Keratinocyte (primary cell): ENCODE measurements at regions not wholly inside any gene's neighbourhood (a gene's known extent, or its start where the extent isn't known, plus 50 kb on each side); places are given as distances from the start of the nearest gene placed in this dataset.

ENCODE experiments used
- DNase-seq: peaks from one replicate; pipeline ENCODE4 v3.0.0-alpha.2; 2011; ENCODE audit warnings: low read depth, missing footprints, low spot score
- FAIRE-seq: peaks from 2 replicates; lab custom pipeline; 2011; peaks lifted over from hg19 to GRCh38; lab: Jason Lieb, UNC
- H2AFZ ChIP-seq: 2 replicates; pipeline ENCODE4 v1.6.0; 2012; ENCODE audit warnings: low read length, control low read depth, inconsistent platforms; ENCODE audit not compliant: control insufficient read depth
- H3K27ac ChIP-seq: 2 replicates; pipeline ENCODE4 v1.5.1; 2011; ENCODE audit warnings: low read length; ENCODE audit not compliant: control insufficient read depth, insufficient read depth
- H3K27me3 ChIP-seq: 3 replicates; pipeline ENCODE4 v1.6.0; 2011; ENCODE audit warnings: low read length; ENCODE audit not compliant: control insufficient read depth, insufficient read depth; ENCODE audit errors: extremely low read depth
- H3K36me3 ChIP-seq, 2 experiments: 2 replicates in 1 of 2; 3 replicates in 1 of 2; pipeline ENCODE4 v1.5.1; 2011; ENCODE audit warnings: low read length in 2 of 2, mild to moderate bottlenecking in 1 of 2; ENCODE audit not compliant: control insufficient read depth in 2 of 2, insufficient read depth in 2 of 2; ENCODE audit errors: extremely low read depth in 1 of 2
- H3K4me1 ChIP-seq: 3 replicates; pipeline ENCODE4 v1.5.1; 2011; ENCODE audit warnings: low read length; ENCODE audit not compliant: control insufficient read depth, insufficient read depth; ENCODE audit errors: extremely low read depth
- H3K4me2 ChIP-seq: 3 replicates; pipeline ENCODE4 v1.6.0; 2011; ENCODE audit warnings: low read depth, low read length; ENCODE audit not compliant: control insufficient read depth, insufficient read depth; ENCODE audit errors: extremely low read depth
- H3K4me3 ChIP-seq, 3 experiments: fragments of 200-600 bp in 1 of 3; sonication (generic) in 1 of 3; 2 replicates in 2 of 3; 3 replicates in 1 of 3; pipeline ENCODE4 v1.5.1; 2011 to 2016; ENCODE audit warnings: low read length in 3 of 3, mild to moderate bottlenecking in 3 of 3, control low read depth in 2 of 3, inconsistent platforms in 1 of 3, low read depth in 1 of 3, mixed read lengths in 1 of 3, mixed run types in 1 of 3, moderate library complexity in 1 of 3; ENCODE audit not compliant: control insufficient read depth in 2 of 3, insufficient read depth in 2 of 3; ENCODE audit errors: extremely low read depth in 1 of 3
- H3K79me2 ChIP-seq: 2 replicates; pipeline ENCODE4 v1.6.0; 2012; ENCODE audit warnings: low read length; ENCODE audit not compliant: control insufficient read depth, insufficient read depth
- H3K9ac ChIP-seq: 3 replicates; pipeline ENCODE4 v1.6.0; 2011; ENCODE audit warnings: low read length; ENCODE audit not compliant: control insufficient read depth, insufficient read depth; ENCODE audit errors: extremely low read depth
- H3K9me1 ChIP-seq: 3 replicates; pipeline ENCODE4 v1.6.0; 2011; ENCODE audit warnings: low read length; ENCODE audit not compliant: control insufficient read depth, insufficient read depth; ENCODE audit errors: extremely low read depth
- H3K9me3 ChIP-seq: 2 replicates; pipeline ENCODE4 v1.5.1; 2012; ENCODE audit warnings: low read depth, low read length; ENCODE audit not compliant: control insufficient read depth
- H4K20me1 ChIP-seq: 3 replicates; pipeline ENCODE4 v1.6.0; 2011; ENCODE audit warnings: low read length; ENCODE audit not compliant: control insufficient read depth, insufficient read depth; ENCODE audit errors: extremely low read depth
- EZH2 ChIP-seq: IDR thresholded peaks from one replicate; pipeline ENCODE4 v1.6.1; 2012; ENCODE audit warnings: inconsistent platforms, mild to moderate bottlenecking, low read length, moderate library complexity
- dilution Hi-C: fragments of 300-500 bp; cut with MboI; formaldehyde crosslinking; loops from one replicate; pipeline ENCODE4 v1.7.0; 2020; ENCODE audit warnings: low sequenced_read_pairs; ENCODE audit not compliant: extremely low pct_ligation_motif_present
- TF ChIP-seq, protein P1 (sequence below), 3 experiments: IDR thresholded peaks in 1 of 3; conservative IDR thresholded peaks in 1 of 3; optimal IDR thresholded peaks in 1 of 3; 2 replicates in 2 of 3; 3 replicates in 1 of 3; pipeline versions ENCODE3 to v1.5.1; 2011; ENCODE audit warnings: low read length in 3 of 3, mild to moderate bottlenecking in 3 of 3, moderate library complexity in 2 of 3, control low read depth in 1 of 3, inconsistent platforms in 1 of 3; ENCODE audit not compliant: insufficient read depth in 2 of 3; ENCODE audit errors: extremely low read depth in 1 of 3

- DNase-seq (no peak), FAIRE-seq (no peak)
- Histone ChIP-seq H3K9me3 (no peaks in the 10 kb centered on the region), H3K4me3 (no peak overlapping the region), H4K20me1 (no peaks in the 10 kb centered on the region), H3K79me2 (no peaks in the 10 kb centered on the region), H3K4me1 (no peaks in the 10 kb centered on the region), H2AFZ (no peak overlapping the region), H3K36me3 (no peaks in the 10 kb centered on the region), H3K9ac (no peak overlapping the region), H3K9me1 (no peaks in the 10 kb centered on the region), H3K27me3 (no peaks in the 10 kb centered on the region), H3K4me2 (no peak overlapping the region), H3K27ac (no peak overlapping the region)
- dilution Hi-C loops: no loop called here
- TF ChIP-seq, protein P1, sequence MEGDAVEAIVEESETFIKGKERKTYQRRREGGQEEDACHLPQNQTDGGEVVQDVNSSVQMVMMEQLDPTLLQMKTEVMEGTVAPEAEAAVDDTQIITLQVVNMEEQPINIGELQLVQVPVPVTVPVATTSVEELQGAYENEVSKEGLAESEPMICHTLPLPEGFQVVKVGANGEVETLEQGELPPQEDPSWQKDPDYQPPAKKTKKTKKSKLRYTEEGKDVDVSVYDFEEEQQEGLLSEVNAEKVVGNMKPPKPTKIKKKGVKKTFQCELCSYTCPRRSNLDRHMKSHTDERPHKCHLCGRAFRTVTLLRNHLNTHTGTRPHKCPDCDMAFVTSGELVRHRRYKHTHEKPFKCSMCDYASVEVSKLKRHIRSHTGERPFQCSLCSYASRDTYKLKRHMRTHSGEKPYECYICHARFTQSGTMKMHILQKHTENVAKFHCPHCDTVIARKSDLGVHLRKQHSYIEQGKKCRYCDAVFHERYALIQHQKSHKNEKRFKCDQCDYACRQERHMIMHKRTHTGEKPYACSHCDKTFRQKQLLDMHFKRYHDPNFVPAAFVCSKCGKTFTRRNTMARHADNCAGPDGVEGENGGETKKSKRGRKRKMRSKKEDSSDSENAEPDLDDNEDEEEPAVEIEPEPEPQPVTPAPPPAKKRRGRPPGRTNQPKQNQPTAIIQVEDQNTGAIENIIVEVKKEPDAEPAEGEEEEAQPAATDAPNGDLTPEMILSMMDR (optimal IDR thresholded peaks at IDR 0.05 in 1 of 3, IDR thresholded peaks at IDR 0.05 in 1 of 3, conservative IDR thresholded peaks at IDR 0.05 in 1 of 3; ENCODE audit: extremely low read depth in 1 of 3, insufficient read depth in 2 of 3, low read length in 3 of 3): no peak
- no peak for TF ChIP-seq EZH2
These were observed 763.2 kb upstream of the TENM4 start for GRCh38 chr11:80204021-80204420.

DNA sequence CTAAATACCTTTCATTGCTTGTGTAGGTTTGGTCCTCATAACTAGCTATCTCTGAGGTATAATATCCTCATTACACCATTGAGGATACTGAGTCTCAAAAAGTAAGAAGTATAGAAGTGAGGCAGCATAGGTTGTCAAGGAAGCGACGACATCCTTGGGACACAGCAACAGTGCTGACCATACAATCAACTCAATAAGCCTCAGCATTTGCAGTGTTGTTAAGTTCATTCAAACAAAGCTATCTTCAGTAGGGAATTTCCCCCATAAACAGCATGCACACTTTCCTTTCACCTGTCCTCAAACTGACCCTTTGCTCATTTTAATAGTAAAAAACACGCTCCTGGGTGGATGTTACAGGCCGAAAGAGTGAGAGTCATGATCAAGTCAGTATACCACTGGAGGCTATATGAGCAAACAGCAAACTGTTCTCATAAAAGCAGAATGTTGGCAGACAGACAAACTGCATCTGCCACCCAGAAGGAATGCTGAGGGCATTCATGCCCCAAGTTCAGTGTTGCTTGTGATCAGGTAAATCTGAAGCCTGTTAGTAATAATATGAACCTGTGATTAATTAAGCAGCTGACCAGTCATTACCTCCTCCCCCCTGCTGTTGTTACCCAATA is 756.2 kb upstream of the TENM4 start:
- H3K9ac ChIP-seq: no peak overlapping the region
- no peaks in the 10 kb centered on the region for H3K36me3 ChIP-seq
- no peak overlapping the region for H3K4me2 ChIP-seq
- H3K4me1 ChIP-seq: no peaks in the 10 kb centered on the region
- no peaks in the 10 kb centered on the region for H3K79me2 ChIP-seq
- no peaks in the 10 kb centered on the region for H3K9me1 ChIP-seq
- H3K27ac ChIP-seq: no peak overlapping the region
- no peak for TF ChIP-seq EZH2
- TF ChIP-seq, protein P1 (optimal IDR thresholded peaks at IDR 0.05 in 1 of 3, IDR thresholded peaks at IDR 0.05 in 1 of 3, conservative IDR thresholded peaks at IDR 0.05 in 1 of 3; ENCODE audit: extremely low read depth in 1 of 3, insufficient read depth in 2 of 3, low read length in 3 of 3): no peak
- no peaks in the 10 kb centered on the region for H3K27me3 ChIP-seq
- DNase-seq: no peak
- H2AFZ ChIP-seq: no peak overlapping the region
- dilution Hi-C loops: no loop called here
- FAIRE-seq: no peak
- no peaks in the 10 kb centered on the region for H3K9me3 ChIP-seq
- no peaks in the 10 kb centered on the region for H4K20me1 ChIP-seq
- H3K4me3 ChIP-seq: no peak overlapping the region
